Mesothelial cell of epicardium (in vitro differentiated cells): ENCODE measurements at regions not wholly inside any gene's neighbourhood (a gene's known extent, or its start where the extent isn't known, plus 50 kb on each side); places are given as distances from the start of the nearest gene placed in this dataset.

Source experiments
- DNase-seq, 2 experiments: peaks; one replicate each; pipeline ENCODE4 v3.0.0; 2021; ENCODE audit warnings: low spot score in 2 of 2; ENCODE audit not compliant: unreplicated experiment in 2 of 2
- H3K27ac Mint-ChIP-seq: 2 replicates; pipeline ENCODE4 v1.8.0; 2021; ENCODE audit warnings: mixed read lengths
- H3K27me3 Mint-ChIP-seq: 2 replicates; pipeline ENCODE4 v1.8.0; 2021; ENCODE audit warnings: low read depth, mixed read lengths
- H3K36me3 Mint-ChIP-seq: 2 replicates; pipeline ENCODE4 v1.8.0; 2021; ENCODE audit warnings: mixed read lengths
- H3K4me1 Mint-ChIP-seq: 2 replicates; pipeline ENCODE4 v1.8.0; 2021; ENCODE audit warnings: mixed read lengths
- H3K4me3 Mint-ChIP-seq: 2 replicates; pipeline ENCODE4 v1.8.0; 2021; ENCODE audit warnings: mild to moderate bottlenecking, moderate library complexity, mixed read lengths
- H3K9me3 Mint-ChIP-seq: 2 replicates; pipeline ENCODE4 v1.8.0; 2021; ENCODE audit warnings: mixed read lengths
- CTCF ChIP-seq: fragments of 200-600 bp; sonication (generic); IDR thresholded peaks from one replicate; pipeline ENCODE4 v1.5.0; 2021; ENCODE audit warnings: antibody characterized with exemption; ENCODE audit not compliant: unreplicated experiment

- DNase-seq, result no peak
- Mint-ChIP-seq H3K9me3 (peaks cover 8% of the 10 kb centered on the region), H3K27me3 (no peaks in the 10 kb centered on the region), H3K4me3 (no peak overlapping the region), H3K4me1 (peaks cover 27% of the 10 kb centered on the region), H3K27ac (peak overlapping the region; percentile 4), H3K36me3 (no peaks in the 10 kb centered on the region)
- no peak for TF ChIP-seq CTCF
These were observed 111.9 kb downstream of the CCDC34 start for GRCh38 chr11:27250867-27251665.

- Mint-ChIP-seq H3K27ac (no peak overlapping the region), H3K27me3 (no peaks in the 10 kb centered on the region), H3K4me3 (no peak overlapping the region), H3K9me3 (peaks cover 7% of the 10 kb centered on the region), H3K4me1 (peaks cover 23% of the 10 kb centered on the region), H3K36me3 (no peaks in the 10 kb centered on the region)
- no peak for DNase-seq
- TF ChIP-seq CTCF, result no peak
These were observed 114.2 kb downstream of the CCDC34 start for GRCh38 chr11:27248576-27249509.

GRCh38 chr11:27247660-27248059 lies 115.4 kb downstream of the CCDC34 start:
- no peak for TF ChIP-seq CTCF
- Mint-ChIP-seq H3K9me3 (peaks cover 7% of the 10 kb centered on the region), H3K4me3 (no peak overlapping the region), H3K36me3 (no peaks in the 10 kb centered on the region), H3K4me1 (peaks cover 23% of the 10 kb centered on the region), H3K27ac (peak overlapping the region; percentile 33), H3K27me3 (no peaks in the 10 kb centered on the region)
- no peak for DNase-seq

GRCh38 chr11:27246925-27247324 lies 116.1 kb downstream of the CCDC34 start:
- Mint-ChIP-seq H3K4me3 (no peak overlapping the region), H3K27ac (peak overlapping the region; percentile 75), H3K4me1 (peaks cover 23% of the 10 kb centered on the region), H3K36me3 (no peaks in the 10 kb centered on the region), H3K27me3 (no peaks in the 10 kb centered on the region), H3K9me3 (peaks cover 7% of the 10 kb centered on the region)
- DNase-seq, result no peak
- no peak for TF ChIP-seq CTCF

GRCh38 chr11:27244900-27245299 lies 118.1 kb downstream of the CCDC34 start:
- no peak for TF ChIP-seq CTCF
- Mint-ChIP-seq H3K4me1 (peaks cover 18% of the 10 kb centered on the region), H3K36me3 (no peaks in the 10 kb centered on the region), H3K27me3 (no peaks in the 10 kb centered on the region), H3K27ac (no peak overlapping the region), H3K9me3 (peaks cover 7% of the 10 kb centered on the region), H3K4me3 (no peak overlapping the region)
- no peak for DNase-seq
